GM19035 (cell line): ENCODE measurements at regions not wholly inside any gene's neighbourhood (a gene's known extent, or its start where the extent isn't known, plus 50 kb on each side); places are given as distances from the start of the nearest gene placed in this dataset.
A peak's percentile ranks its signal among the peaks of the same experiment; 100 is the strongest.

ENCODE experiments used
- ATAC-seq: cut with Tn5 transposase; IDR thresholded peaks from one replicate; pipeline ENCODE4 v1.9.1; 2021; ENCODE audit not compliant: unreplicated experiment

DNA sequence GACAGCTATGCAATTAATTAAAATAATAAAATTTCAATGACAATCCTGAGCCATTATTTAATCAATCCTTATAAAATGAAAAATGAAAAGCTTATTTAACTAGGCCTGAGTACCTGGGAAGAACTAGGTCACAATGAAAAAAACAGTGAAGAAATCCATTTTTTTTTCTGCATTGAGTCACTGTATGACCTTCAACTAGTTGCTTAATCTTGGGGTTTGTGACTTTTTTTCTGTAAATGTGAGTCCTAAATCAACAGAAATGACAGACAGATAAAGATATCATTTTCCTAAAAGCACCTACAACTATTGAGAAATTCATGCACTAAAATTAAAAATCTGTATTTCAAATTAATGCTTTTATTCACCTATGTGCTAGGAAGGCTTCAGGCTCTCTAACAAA is 96.8 kb downstream of the TMEM26 start:
- no peak for ATAC-seq

DNA sequence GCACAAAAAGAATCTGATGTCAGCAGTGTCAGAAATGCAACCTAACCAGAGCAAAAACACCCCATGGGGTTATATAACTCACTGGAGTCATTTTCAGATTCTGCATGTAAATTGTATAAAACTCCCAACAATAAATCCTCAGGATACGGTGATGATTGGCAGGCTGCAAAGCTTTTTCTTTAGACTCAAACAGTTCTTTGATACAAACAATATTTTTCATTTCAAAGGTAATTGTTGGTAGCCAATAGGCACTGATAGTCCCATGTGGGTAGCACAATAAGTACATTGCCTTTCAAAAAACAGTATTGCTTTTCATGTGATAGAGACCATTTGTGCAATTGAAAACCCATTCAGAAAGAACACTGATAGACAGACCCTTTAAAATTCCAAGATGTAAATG is 98.0 kb downstream of the TMEM26 start:
- no peak for ATAC-seq

- ATAC-seq: no peak
Observed at GRCh38 chr10:61354401-61354975, 98.7 kb downstream of the TMEM26 start.

DNA sequence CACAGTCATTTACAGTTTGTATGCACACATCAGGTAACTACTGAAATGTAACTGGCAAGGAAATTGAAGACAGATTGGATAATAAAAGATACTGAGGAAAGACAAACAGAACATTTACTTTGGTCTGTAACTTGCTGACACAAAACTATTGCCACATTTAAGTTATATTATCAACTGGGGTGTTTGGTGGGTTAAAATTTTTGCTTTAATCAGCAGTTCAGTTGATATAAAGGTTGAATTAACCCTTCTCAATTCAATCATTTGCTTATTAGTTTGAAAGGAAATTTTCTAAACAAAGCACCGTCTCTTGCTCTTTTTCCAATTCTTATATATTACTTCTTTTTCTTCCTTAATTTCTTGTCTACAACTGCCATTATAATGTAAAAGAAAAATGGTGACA is 102.4 kb downstream of the TMEM26 start:
- no peak for ATAC-seq

DNA sequence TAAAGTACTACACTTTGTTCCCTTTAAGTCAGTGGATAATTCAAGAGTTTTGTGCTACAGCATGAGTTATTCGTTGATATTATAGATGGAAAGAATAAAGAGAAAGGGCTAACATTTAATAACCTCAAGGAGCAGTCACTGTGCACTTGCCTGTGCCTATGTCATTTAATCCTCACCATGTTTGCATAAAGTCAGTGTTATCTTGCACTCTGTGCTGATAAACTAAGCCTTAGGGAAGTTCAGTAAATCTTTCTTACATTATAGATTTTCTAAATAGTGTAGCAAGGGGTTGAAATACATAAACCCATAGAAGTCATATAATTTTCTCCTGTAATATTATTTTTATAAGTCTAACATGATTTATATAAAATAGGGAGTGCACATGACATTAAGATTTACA is 103.1 kb downstream of the TMEM26 start:
- ATAC-seq: no peak

DNA sequence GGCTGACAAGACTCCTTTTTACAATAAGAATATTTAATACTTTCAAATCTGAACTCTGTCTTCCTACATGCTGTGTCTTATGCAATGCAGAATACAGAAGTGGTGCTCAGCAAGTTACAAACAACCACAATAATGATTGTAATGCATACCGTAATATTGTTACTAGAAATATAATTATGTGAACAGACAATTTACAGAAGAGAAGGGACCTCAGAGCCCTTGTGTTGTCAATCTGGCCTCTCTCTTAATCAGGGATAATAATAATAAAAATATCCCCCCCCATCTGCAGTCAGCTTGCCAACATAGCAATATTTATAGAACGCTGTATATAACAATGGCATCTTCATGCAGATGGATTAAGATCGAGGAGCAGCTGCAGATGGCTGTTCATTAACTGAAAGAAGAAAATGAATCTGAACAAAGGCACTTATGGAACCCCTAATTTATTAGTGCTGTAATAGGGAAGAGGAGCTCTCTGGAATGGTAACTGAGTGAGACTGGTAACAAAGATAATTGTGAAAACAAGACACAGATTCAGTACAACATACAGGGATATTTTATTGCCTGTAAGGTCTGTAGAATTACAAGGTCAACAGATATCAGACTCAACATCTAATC is 106.3 kb downstream of the TMEM26 start:
- no peak for ATAC-seq

DNA sequence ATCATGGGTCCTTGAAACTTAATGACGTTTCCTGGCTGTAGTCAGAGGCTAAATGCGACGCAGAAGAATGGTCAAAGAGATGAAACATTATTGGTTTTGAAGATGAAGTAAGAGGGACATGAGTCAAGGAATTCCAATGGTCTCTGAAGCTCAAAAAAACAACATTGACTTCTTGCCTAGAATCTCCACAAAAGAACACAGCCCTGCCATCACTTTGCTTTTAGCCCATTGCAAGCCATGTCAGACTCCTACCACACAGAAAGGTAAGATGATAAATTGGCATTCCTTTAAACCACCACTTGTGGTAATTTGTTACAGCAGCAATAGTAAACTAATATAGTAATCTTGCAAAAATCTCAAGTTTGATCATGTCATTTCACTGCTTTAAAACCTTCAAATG is 109.4 kb downstream of the TMEM26 start:
- ATAC-seq: no peak

DNA sequence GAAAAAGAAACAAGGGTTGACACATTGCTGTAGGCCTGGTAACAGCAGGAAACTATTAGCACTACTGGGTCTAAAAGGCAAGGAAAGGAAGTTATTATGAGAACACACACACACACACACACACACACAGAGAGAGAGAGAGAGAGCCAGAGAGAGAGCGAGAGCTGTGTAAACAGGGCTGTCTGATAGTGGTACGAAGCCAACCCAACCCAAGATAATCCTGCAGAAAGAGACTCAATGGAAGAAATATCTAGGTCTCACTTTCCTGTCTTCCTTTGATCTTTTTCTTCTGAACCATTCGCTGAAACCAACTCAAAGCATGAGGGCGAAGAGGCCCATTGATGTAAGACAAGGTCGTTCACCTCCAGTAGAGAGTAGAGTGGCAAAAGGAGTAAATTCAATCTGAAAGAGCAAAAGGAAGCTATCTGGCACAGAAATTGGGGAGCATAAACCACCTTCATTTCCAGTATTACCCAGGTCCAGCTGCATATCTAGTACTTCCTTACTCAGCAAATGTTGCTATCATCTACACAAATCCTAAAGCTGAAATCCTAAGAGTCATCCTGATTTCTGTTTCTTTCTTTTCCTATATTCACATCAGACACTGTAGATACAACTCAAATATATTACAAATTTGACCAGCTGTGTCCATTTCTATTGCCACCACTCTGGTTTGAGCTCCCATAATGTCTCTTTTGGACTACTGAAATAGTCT is 110.2 kb downstream of the TMEM26 start:
- ATAC-seq: no peak

DNA sequence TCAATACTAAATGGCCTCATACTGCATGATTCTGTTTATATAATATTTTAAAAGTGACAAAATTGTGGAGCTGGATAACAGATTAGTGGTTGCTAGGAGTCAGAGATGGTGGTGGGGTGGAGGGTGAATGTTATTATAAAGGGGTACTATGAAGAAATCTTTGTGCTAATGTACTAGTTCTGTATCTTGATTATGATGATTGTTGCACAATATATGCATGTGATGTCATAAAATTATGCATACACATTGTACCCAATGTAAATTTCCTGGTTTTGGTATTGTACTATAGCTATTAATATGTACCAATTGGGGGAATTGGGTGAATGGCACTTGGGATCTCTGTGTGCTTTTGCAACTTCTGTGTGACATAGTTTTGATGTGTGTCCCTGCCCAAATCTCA is 112.2 kb downstream of the TMEM26 start:
- no peak for ATAC-seq

- no peak for ATAC-seq
Observed at GRCh38 chr10:61338146-61338545, 115.0 kb downstream of the TMEM26 start.

- no peak for ATAC-seq
Observed at GRCh38 chr10:61337741-61338140, 115.4 kb downstream of the TMEM26 start.

GRCh38 chr10:61336831-61337230 is 116.3 kb downstream of the TMEM26 start:
- ATAC-seq: no peak

DNA sequence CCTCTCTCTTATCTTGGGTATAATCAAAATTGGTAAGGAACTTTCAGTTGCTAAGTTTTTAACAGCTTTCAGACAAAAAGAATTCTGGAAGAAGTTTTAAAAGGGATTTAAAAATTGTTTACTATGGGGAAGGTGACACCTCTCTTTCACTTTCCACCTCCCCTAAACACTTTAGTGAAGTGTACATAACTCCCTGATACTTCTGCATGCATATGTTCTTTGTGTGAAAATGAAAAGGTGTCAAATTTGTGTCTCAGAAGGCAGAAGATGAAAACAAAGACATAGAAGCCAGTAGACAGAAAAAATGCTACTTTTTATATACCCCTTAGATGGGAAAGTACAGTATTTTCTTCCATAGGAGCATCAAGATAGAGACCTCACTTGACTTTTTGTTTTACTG is 117.8 kb downstream of the TMEM26 start:
- no peak for ATAC-seq

- ATAC-seq: no peak
Observed at GRCh38 chr10:61332581-61332980, 120.6 kb downstream of the TMEM26 start.

GRCh38 chr10:61330669-61331068 is 122.5 kb downstream of the TMEM26 start:
- no peak for ATAC-seq

DNA sequence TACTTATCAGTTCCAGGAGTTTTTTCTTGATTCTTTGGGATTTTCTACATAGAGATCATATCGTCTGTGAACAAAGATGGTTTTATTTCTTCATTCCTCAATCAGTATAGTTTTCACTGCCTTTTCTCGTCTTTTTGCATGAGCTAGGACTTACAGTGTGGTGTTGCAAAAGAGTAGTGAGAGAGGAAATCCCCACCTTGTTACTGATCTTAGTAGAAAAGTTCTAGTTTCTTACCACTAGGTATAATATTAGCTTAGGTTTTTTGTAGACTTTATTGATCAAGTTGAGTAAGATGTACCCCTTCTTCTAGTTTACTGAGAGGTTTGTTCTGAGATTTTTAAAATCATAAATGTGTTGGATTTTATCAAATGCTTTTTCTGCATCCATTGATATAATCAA is 123.3 kb downstream of the TMEM26 start:
- peak; percentile 84 for ATAC-seq

GRCh38 chr10:61325223-61325960 is 127.8 kb downstream of the TMEM26 start:
- ATAC-seq: no peak

DNA sequence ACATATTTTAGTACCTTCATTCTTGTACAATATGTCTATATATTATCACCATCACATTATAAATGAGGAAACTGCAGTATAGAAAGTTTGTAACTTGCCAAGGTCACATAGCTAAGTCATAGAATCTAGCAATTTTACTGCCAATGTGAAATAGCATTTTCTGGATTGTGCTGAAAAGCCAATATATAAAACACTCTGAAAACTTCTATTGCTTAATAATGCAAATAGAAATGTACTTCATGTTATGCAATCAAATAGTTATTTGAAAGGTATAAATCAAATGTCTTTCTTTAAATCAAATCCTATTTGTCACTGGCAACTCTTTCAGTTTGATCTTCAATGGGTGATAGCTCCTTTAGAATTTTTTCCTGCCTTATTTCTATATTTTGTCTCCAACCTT is 129.5 kb downstream of the TMEM26 start:
- ATAC-seq: no peak

DNA sequence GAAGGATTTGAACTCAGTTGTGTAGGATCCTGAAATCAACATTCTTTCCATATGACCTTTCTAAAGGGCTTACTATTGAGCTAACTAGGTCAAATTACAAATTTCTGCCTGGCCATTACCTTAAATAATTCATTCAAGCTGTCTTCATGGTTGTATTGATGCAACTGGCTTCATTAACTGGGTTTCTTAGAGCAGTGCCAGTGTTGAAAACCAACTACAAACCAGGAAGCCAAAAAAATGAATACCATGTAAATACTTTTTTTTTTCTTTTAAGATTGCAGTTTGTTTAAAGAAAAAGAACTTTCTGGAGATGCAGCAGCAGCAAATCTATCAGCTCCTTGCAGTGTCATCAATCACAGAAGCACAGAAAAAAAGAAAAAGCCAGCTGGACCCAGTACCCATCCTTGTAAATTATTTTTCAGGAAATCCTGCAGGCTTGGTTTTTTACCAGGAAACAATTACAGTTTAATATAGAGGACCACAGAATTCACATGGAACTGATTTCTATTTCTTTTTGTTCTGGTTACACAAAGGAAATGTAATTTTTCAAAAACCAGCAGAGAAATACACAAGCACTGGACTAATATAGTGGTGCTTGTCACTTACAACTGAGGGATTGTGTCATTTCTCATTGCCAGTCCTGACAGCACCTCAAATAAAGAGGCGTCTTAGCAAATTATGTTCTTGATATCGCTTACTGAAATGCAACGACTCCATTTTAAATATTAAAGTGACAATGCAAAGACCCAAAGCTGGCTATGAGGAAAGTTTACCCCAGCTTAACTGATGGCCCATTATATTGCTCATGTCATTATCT is 131.9 kb downstream of the TMEM26 start:
- ATAC-seq: no peak

DNA sequence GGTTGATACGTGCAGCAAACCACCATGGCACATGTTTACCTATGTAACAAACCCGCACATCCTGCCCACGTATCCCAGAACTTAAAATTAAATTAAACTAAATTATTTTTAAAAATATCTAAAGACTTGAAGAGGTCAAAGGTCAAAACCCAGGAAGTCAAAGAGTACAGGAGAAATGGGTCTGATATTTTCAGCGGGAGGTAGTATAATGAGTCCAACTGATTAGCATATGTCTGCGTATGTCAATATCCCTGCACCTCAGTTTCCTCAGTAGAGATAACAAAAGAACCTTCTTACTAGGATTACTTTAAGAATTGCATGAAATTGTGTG is 133.0 kb downstream of the TMEM26 start:
- no peak for ATAC-seq
